Suppressor macrophage (primary cell): ENCODE measurements at regions not wholly inside any gene's neighbourhood (a gene's known extent, or its start where the extent isn't known, plus 50 kb on each side); places are given as distances from the start of the nearest gene placed in this dataset.
A peak's percentile ranks its signal among the peaks of the same experiment; 100 is the strongest.
"Not testable (repeated sequence)": the region's sequence is repeated elsewhere in the genome, so short reads cannot be mapped to it uniquely, and the experiment has no call there.

Experiments
- DNase-seq, 4 experiments: peaks; one replicate each; pipeline ENCODE4 v3.0.0-alpha.2; 2020 to 2022

DNA sequence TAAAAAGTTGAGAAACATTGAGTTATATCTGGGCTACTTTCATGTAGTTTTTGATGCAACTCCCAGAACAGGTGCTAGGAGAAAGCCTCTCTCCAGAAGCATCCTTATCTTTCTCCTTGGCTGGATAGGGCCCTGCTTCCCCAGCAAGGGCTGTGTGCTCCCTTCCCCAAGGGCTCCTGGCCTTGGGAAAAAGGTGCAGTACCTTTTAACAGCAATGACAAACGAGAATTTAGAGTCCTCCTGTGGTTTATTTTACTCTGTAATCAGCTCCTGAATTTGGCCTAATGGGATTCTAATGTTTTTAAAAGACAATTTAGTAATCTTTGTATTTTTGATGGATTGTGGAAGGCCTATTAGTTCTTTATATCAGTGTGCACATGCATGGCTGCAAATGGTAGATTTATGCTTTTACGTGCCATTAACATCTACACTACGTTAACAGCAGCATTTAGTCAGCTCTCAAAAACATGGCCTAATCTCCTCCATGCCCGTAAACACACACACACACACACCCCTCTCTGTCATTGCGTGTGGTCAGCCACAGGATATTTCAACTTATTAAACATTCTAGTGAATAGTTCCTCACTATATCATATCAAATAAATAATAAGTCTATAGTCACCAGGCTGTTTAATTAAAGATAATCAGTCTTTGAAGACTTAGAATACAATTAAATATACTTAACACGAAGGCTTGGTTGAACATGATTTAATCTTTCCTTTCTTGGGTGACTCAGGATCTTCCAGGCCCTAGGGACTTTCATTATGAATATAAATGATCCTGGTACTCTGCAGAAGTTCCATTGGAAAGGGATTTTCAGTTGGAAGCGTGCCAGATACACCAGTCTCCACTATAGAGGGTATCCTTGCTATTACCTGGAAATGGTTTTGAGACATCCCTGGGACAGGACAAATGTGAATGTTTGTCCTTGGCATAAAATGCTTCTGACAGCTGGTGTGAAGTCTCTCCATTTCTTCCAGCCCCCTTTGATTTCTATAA is 181.4 kb upstream of the PWP1 start:
- no peak for DNase-seq

DNA sequence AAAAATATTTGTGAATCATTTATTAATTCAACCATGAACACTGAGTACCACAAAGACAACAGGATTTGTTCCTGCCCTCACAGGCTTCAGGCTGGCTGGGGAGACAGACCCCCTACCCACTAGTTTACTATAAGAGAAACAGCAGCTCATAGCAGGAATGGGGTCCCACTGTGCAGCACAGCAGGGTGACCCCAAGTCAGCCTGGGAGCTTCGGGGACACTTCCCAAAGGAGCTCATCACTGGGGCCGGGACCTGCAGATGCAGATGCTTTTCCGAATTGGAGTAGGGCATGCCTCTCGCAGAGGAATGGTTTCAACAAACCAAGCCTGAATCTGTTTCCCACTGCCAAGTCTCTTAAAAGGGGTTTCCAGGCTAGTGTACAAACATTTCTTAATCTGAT is 176.2 kb upstream of the PWP1 start:
- DNase-seq: no peak

DNA sequence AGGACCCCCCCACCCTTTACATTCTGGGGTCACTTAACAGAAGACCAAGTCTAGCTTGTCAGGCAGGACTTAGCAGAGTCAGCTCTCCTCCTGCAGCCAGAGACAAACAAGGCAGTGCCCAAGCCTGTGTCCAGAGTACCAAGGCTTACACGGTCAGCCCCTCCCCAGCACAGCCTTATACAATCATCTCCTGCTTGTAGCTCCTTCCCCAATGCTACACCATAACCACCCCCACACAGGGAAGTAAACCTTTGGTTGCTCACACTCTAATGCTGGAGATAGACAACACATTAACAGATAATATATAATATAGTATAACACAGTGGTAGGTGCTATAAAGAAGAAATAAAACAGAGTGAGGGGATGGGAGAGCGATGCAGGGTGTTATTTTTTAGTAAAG is 175.4 kb upstream of the PWP1 start:
- peak in 3 of 4 experiments; percentile 35 to 68 (median 53) for DNase-seq

DNA sequence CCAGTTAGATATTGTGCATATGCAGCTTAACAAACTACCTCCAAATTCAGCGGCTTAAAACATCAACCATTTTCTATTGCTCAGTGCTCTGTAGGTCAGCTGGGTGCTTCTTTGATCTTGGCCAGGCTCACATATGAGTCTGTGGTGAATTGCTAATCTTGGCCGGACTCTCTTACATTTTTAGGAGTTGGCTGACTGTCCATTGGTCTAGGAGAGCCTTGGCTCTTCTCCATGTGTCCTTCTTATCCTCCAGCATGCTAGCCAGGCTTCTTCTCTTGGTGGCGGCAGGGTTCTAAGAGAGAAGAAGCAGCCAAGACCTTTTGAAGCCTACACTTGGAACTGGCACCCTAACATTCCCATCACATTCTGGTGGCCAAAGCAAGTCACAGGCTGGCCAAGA is 174.3 kb upstream of the PWP1 start:
- DNase-seq: no peak

DNA sequence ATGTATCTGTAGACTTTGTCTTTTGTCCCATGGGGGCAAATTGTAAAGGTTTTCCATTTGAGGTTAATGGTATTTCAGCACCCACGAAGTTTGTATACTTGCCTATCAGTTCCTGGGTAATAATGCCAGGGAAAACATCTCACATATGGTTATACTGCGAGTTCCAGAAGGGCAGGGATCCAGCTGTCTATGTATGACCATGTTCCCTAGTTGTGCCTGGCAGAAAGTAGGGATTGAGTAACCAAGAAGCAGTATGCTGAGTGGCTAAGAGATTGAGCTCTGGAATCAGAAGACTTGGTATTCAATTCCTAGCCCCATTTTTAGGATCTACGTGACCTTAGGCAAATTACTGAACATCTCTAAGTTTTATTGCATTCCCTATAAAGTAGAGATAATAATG is 173.2 kb upstream of the PWP1 start:
- no peak for DNase-seq

DNA sequence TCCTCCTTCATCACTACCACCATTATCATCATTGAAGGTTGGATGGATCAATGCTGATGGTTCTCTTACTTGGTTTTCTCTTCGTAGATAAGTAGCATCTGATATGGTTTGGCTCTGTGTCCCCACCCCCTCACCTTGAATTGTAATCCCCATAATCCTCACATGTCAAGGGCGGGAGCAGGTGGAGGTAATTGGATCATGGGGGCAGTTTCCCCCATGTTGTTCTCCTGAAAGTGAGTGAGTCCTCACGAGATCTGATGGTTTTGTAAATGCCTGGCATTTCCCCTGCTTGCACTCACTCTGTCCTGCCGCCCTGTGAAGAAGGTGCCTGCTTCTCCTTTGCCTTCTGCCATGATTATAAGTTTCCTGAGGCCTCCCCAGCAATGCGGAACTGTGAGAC is 172.4 kb upstream of the PWP1 start:
- DNase-seq: no peak

DNA sequence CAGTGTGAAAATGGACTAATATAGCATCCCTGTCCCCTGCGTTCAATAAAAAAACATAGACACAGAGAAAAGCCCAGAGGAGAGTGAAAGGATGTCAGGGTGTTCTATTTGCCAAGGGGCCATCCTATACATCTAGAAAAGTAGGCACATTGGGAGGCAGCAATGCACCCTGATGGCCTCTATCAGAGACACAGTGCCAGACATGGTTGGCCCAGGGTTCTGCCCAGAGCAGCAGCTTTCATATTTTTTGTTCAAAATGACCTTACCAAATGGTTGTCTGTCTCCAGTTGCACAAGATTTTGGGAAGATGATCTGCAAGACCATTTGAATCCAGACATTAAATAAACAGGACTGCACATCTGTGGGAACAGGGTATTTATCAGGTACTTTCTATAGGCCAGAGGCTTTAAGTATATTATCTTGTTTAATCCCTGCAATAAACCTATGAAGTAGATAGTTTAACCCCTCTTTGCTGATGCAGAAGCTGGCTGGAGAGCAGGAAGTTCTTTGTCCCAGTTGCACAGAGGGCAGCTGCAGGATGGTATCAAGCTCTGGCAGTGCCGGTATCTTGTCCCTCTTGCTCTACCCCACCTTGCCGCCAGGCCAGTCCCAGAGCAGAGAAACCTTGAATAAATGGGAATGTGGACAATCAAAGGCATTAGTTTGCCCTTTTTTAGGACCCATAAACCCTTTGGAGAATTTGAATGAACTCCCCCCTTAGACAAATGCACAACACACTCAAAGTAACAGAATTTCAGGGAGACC is 171.8 kb upstream of the PWP1 start:
- DNase-seq: no peak

DNA sequence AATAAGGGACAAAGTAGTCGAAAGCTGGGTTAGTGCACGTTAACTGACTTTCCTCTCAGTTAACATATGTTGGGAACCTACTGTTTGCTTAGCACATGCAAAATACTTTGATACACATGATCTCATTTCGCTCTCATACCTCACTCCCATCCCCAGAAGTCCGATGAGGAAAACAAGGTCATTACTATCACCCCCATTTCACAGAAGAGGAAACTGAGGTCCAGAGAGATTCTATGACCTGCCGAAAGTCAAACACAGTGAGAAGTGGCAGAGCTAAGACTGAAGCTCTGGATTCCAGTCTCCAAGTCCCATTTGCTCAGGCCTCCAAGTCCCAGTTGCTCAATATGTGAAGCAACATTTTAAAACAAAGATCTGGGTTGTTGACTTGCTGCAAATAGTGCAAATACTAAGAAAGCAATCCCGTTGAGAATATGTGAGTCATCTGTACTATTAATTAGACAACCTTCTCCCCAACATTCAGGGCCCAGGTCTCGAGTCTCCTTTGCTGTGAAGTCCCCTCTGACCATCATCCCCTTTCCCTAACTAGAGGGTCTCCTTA is 170.6 kb upstream of the PWP1 start:
- DNase-seq: peak in 3 of 4 experiments; percentile 18 to 46 (median 32)

DNA sequence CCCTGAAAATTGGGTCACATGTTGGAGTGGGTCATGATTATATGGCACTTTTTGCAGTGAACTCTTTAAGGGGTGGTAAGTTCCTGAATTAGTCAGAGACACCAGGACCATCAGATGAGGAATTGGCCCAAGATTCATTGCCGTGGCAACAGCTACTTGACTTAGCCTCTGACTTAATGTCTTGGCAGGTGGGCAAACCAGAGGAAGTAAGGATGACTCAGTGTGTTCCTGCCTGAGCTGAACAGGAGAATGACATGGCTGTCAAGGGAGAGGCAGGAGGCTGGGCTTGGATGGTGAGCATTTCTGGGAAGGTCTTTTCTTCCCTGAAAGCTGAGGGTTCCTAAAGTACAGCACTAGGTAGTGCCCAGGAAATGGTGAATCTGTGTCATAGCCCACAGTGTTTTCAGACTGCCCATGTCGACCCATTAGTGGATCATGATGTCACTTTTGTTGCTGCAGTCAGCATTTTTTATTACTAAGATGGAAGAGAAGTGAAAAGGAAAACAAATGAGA is 170.1 kb upstream of the PWP1 start:
- DNase-seq: peak; percentile 68 to 84 (median 72)

DNA sequence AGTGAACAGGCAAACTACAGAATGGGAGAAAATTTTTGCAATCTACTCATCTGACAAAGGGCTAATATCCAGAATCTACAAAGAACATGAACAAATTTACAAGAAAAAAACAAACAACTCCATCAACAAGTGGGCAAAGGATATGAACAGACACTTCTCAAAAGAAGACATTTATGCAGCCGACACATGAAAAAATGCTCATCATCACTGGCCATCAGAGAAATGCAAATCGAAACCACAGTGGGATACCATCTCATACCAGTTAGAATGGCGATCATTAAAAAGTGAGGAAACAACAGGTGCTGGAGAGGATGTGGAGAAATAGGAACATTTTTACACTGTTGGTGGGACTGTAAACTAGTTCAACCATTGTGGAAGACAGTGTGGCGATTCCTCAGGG is 167.8 kb upstream of the PWP1 start:
- DNase-seq: not testable (repeated sequence)

DNA sequence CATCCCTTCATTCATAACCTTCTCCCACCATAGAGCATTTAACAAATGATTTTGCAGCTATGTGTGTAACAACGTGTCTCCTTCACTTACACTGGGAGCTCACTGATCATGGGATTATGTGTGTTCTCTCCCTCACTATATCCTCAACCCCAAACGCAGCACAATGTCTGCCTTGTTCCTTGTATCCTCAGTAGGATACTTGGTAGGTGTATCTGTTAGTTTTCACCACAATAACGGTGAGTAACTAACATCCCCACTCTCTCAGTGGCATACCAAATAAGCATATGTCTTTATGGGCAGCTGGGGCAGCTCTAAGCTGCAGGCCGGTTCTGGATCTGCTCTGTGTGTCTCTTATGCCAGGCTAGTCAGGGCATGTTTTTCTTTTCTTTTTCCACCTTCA is 166.7 kb upstream of the PWP1 start:
- no peak for DNase-seq

DNA sequence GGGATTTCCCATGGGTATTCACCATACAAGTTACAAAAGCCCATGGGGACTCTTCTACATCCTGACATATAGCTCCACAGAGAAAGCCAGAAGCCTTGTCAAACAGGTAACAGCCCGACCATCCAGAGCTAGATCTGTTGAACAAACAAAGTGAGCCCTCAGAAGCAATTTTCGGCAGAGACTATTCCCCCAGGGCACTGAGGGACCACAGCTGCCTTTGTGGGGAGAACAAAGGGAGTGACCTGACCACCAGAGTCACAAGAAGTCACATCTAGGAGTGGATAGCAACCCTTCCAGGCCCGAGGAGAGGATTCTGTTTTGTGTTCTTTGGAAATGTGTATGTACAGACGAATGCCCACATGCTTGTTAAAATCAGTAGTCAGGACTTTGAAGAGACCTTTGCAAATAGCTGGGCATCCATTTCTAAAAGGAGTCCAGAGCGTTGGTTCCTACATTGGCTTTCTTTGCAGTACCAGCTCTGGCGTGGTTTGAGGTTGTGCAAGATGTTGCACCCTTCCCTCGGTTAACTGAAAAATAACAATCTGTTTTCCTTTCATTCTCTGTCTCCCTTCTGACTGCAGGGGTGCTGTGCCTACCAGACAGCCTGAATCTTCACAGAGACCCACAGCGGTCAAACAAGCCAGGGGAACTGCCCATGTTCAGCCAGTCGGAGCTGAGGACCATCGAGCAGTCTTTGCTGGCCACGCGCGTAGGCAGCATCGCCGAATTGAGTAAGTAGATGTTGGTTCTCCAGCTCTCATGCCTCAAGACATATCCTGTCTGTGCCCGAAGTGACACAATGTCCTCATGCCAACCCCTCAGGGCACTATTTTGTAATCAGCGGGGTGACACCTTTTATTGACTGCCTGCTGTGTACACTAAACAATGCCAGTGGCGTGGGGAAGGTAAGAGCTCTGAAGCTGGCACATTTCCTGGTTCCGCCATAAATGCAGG is 165.4 kb upstream of the PWP1 start:
- peak; percentile 8 to 62 (median 33) for DNase-seq

DNA sequence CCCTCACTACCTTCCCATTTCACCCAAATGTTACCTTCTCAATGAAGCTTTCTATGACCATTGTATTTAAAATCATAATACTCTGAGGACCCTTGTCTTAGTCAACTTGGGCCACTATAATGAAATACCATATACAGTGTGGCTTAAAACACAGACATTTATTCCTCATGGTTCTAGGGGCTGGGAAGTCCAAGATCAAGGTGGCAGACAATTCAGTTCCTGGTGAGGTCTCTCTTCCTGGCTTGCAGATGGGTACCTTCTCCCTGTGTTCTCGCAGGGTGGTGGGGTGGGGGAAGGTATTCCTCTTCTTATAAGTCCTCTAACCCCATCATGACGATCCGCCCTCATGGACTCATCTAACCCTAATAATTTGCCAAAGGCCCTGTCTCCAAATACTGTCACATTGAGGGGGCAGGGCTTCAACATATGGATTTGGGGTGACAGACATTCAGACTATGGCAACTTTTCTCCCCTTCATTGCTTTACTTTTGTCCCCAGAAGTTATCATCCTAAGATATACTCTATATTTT is 163.7 kb upstream of the PWP1 start:
- no peak for DNase-seq

DNA sequence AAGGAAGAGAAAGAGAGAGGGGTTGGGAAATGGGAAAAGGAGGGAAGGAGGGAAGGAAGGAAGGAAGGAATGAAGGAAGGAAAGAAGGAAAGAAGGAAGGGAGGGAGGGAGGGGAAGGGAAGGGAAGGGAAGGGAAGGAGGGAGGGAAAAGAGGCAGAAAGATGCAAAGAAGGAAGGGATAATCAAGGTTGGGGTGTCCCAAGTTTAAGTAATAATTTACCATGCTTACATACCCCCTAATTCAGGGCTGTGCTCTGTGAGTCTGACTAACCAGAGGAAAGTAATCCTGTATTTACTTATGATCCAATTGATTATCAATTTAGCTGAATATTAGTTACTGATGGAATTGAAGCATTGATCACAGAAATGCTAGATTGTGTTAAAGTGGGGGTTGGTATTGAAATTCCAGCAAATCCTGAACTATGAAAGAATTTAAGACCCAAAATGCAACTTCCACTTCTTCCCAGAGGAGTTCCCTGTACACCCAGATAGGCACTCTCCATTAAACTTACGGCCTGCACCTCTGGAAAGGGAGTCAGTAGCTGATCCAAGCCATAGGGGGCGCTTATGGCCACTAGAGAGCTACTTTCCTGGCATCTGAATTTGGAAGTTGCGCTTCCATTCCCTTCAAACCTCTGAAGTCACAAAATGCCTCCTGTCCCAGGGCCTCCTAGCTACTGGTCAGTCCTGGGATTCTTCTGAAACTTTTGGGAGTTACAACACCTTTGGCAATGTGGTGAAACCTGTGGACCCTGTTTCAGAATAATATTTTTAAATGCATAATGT is 162.7 kb upstream of the PWP1 start:
- peak in 2 of 4 experiments; percentile 10 to 31 for DNase-seq

DNA sequence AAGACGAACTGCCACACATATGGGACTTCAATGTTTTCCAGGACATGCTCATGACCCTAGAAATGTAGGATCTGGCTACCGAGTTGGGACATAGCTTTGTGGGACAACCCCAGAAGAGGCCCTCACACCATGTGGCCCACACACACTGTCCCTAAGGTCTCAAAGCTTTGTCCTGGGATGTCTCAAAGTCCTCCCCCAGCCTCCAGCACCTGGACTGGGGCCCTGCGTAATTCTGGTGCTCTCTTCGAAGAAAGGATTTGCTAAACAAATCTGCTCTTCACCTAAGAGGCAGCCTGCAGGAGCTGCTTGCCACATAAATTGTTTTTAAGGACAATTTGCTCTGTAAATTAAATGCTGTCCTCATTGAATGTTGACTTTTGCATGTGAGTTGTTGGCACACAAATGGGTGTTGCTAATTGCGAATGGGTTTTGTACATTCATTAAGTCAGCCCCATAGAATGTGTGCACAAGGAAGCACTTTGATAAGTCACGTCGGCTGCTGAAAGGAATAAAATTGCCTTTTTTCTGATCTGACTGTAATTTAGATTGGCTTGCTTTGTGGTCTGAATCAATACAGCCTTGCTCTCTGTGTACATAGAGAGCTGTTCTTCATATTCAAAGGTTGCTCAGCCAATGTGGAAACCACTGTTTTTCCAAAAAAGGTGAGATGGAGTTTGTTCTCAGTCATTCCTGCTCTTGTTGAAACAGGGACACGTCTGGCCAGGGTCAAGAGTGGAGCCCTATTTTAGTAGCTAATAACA is 161.6 kb upstream of the PWP1 start:
- no peak for DNase-seq

DNA sequence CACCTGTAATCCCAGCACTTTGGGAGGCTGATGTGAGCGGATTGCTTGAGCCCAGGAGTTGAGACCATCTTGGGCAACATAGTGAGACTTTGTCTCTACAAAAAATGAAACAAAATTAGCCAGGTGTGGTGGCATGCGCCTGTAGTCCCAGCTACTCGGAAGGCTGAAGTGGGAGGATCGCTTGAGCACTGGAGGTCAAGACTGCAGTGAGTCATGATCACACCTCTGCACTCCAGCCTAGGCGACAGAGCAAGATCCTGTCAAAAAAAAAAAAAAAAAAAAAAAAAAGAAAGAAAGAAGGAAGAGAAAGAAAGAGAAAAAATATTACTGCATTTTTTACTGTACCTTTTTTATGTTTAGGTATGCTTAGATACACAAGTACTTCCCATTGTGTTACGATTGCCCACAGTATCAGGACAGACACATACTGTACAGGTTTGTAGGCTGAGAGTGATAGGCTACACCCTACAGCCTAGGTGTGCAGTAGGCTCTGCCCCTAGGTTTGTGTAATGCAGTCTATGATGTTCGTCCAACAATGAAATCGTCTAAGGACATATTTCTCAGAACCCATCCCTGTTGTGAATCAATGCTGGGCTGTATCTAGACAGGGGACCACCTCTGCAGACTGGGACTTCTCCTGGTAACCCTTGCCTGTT is 160.4 kb upstream of the PWP1 start:
- no peak for DNase-seq

DNA sequence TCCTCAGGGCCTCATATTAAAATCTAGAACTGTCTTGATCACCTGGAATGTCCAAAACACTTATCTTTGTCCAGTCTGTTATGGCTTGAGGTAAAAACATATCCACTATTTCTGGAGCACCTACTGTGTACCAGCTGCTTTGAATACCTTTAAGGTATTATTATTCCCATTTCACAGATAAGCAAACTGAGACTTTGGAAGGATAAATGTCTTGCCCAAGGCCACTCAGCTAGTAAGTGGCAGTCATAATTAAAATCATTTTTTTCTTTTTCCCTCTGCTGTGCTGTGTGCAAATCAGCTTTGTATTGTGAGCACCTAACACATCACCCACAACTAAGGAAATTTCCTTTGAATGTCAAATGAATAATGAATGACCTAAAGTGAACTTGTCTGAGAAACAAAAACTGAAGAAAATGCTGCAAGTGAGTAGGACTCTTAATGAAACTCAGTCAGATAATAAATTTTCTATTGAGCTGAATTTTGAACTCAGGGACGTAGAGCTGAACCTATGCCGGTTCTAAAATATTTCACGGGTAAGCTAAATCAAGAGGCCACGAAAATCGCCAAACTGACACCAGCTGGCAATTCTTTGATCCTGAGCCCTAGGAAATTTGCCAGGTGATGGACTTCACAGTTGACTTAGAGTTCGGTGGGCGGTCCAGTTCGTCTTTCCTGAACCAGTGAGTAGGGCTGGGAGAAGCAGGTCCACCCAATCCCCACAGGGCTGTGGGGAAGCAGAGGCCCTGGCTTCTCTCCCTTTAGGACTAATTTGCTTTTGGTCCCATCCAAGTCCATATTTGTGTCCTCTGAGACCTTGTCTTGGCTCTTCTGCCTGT is 159.7 kb upstream of the PWP1 start:
- no peak for DNase-seq

DNA sequence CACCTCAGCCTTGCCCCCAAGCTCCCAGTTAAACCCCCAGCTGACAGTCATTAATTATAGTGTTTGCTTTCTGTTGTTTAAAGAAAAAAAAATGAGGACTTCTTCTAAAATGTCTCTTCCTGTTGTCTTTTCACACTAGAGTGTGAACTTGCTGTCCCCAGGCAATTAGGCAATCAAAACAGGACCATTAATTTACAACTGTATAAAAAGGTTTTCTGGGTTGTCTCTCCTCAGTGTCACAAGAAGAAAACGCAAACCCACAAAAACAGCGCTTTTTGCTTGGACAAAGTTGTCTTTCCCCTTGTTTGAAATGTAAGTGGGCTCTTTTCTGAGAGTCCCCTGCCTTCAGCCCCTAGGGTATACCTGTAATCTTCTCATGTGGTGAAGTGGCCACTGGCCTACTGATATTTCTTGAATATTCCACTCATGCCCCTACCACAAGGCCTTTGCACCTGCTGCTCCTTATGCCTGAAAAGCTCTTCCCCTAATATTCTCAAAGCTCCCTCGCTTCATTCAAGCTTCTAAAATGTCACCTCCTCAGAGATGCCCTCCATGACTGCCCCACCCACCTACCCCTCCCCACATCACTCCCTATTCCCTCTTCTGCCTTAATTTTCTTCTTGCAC is 158.9 kb upstream of the PWP1 start:
- no peak for DNase-seq
